B cell (primary cell): ENCODE measurements at regions not wholly inside any gene's neighbourhood (a gene's known extent, or its start where the extent isn't known, plus 50 kb on each side); places are given as distances from the start of the nearest gene placed in this dataset.

Experiments used
- ATAC-seq: fragments of 200-7000 bp; cut with Tn5 transposase; one replicate; pipeline ENCODE4 v1.10.0; 2021; ENCODE audit warnings: low read depth, mild to moderate bottlenecking, moderate number of reproducible peaks, moderate library complexity
- CTCF ChIA-PET: fragments of 350-600 bp; sonication (Branson Sonifier 250); formaldehyde crosslinking; loops from one replicate; lab custom pipeline; 2021; ENCODE audit warnings: antibody characterized with exemption, inconsistent platforms; lab: Charles Lee
- POLR2A ChIA-PET: fragments of 350-600 bp; sonication (Branson Sonifier 250); formaldehyde crosslinking; loops from one replicate; lab custom pipeline; 2021; ENCODE audit warnings: antibody characterized with exemption; lab: Charles Lee
- DNase-seq: peaks from one replicate; pipeline ENCODE4 v3.0.0; 2013
- H2AFZ ChIP-seq: 2 replicates; pipeline ENCODE4 v1.6.1; 2012; ENCODE audit warnings: mild to moderate bottlenecking, low read depth, low read length; ENCODE audit not compliant: insufficient read depth, poor library complexity, severe bottlenecking
- H3K27ac ChIP-seq, 2 donors: 1 replicate in 1 of 2; 2 replicates in 1 of 2; pipeline ENCODE4 v1.5.1; 2012 to 2013; ENCODE audit warnings: low read length in 2 of 2, mild to moderate bottlenecking in 2 of 2, moderate library complexity in 1 of 2
- H3K27me3 ChIP-seq, 4 experiments: fragments of 200-600 bp in 1 of 4; sonication (generic) in 1 of 4; replicated peaks in 1 of 4; 1 replicate in 2 of 4; 2 replicates in 2 of 4; pipeline versions ENCODE4 v1.6.1 to v1.7.0; 2013 to 2016; ENCODE audit warnings: low read length in 3 of 4, mild to moderate bottlenecking in 2 of 4, mixed read lengths in 1 of 4, moderate library complexity in 1 of 4; ENCODE audit not compliant: insufficient read depth in 4 of 4, control insufficient read depth in 3 of 4; ENCODE audit errors: control extremely low read depth in 1 of 4
- H3K36me3 ChIP-seq, 2 experiments: replicated peaks in 1 of 2; 1 replicate in 1 of 2; 2 replicates in 1 of 2; pipeline versions ENCODE4 v1.6.1 to v1.7.1; 2013; ENCODE audit warnings: low read length in 1 of 2; ENCODE audit not compliant: insufficient read depth in 2 of 2, control insufficient read depth in 1 of 2; ENCODE audit errors: control extremely low read depth in 1 of 2, extremely low read depth in 1 of 2
- H3K4me1 ChIP-seq, 2 donors: fragments of 200-600 bp in 1 of 2; sonication (generic) in 1 of 2; 1 replicate in 1 of 2; 2 replicates in 1 of 2; pipeline versions ENCODE4 v1.5.1 to v1.6.1; 2013 to 2017; ENCODE audit warnings: low read length in 2 of 2; ENCODE audit not compliant: control insufficient read depth in 2 of 2, insufficient read depth in 2 of 2
- H3K4me2 ChIP-seq: replicated peaks from 2 replicates; pipeline ENCODE3; 2012; ENCODE audit warnings: mild to moderate bottlenecking, low read depth, low read length; ENCODE audit not compliant: poor library complexity, severe bottlenecking
- H3K4me3 ChIP-seq, 5 experiments: fragments of 200-600 bp in 1 of 5; sonication (generic) in 1 of 5; 1 replicate in 3 of 5; 2 replicates in 2 of 5; pipeline versions ENCODE4 v1.5.1 to v1.7.0; 2011 to 2016; ENCODE audit warnings: low read length in 4 of 5, mild to moderate bottlenecking in 4 of 5, low read depth in 2 of 5, control low read depth in 1 of 5, moderate library complexity in 1 of 5; ENCODE audit not compliant: insufficient read depth in 1 of 5; ENCODE audit errors: control extremely low read depth in 1 of 5, extremely low read depth in 1 of 5
- H3K79me2 ChIP-seq: fragments of 200-600 bp; sonication (generic); one replicate; pipeline ENCODE4 v1.6.0; 2016; ENCODE audit warnings: low read length; ENCODE audit not compliant: control insufficient read depth, insufficient read depth
- H3K9ac ChIP-seq: fragments of 200-600 bp; sonication (generic); 2 replicates; pipeline ENCODE4 v1.6.1; 2017; ENCODE audit warnings: mild to moderate bottlenecking, low read length, moderate library complexity
- H3K9me3 ChIP-seq, 3 donors: one replicate each; pipeline versions ENCODE4 v1.6.1 to v1.7.1; 2013; ENCODE audit warnings: low read length in 2 of 3; ENCODE audit not compliant: control insufficient read depth in 2 of 3, insufficient read depth in 1 of 3; ENCODE audit errors: control extremely low read depth in 1 of 3
- H4K20me1 ChIP-seq: 2 replicates; pipeline ENCODE4 v1.6.0; 2012; ENCODE audit warnings: mild to moderate bottlenecking, low read length; ENCODE audit not compliant: insufficient read depth, control insufficient read depth, poor library complexity, severe bottlenecking
- H3K27ac Mint-ChIP-seq: one replicate; pipeline ENCODE4 v1.8.0; 2021; ENCODE audit warnings: mixed read lengths
- H3K27me3 Mint-ChIP-seq: one replicate; pipeline ENCODE4 v1.8.0; 2021; ENCODE audit warnings: mixed read lengths
- H3K4me1 Mint-ChIP-seq: one replicate; pipeline ENCODE4 v1.8.0; 2021; ENCODE audit warnings: mixed read lengths
- H3K4me3 Mint-ChIP-seq: one replicate; pipeline ENCODE4 v1.8.0; 2021; ENCODE audit warnings: mixed read lengths
- H3K9me3 Mint-ChIP-seq: one replicate; pipeline ENCODE4 v1.8.0; 2022; ENCODE audit warnings: mixed read lengths; ENCODE audit not compliant: insufficient read depth
- CTCF ChIP-seq: fragments of 200-600 bp; IDR thresholded peaks from one replicate; pipeline ENCODE4 v1.8.0; 2022; ENCODE audit warnings: antibody characterized with exemption, mild to moderate bottlenecking
- EZH2 ChIP-seq: IDR thresholded peaks from 2 replicates; pipeline ENCODE4 v1.6.1; 2012; ENCODE audit warnings: borderline replicate concordance, low read depth, mild to moderate bottlenecking, moderate library complexity, low read length; ENCODE audit not compliant: insufficient read depth, poor library complexity, severe bottlenecking
- WGBS: methylation state at CpG from one replicate; pipeline ENCODE4 v1.1.5; 2013; ENCODE audit warnings: missing lambda C conversion rate; ENCODE audit not compliant: insufficient coverage; 5-methylcytosine and 5-hydroxymethylcytosine counted together
- intact Hi-C: fragments of 100-400 bp; cut with micrococcal nuclease; formaldehyde crosslinking; loops from one replicate; pipeline ENCODE4 v1.10.0; 2022

GRCh38 chr4:45368832-45369231, 642.5 kb upstream of the GNPDA2 start:
- no peak overlapping the region for H3K9ac ChIP-seq
- no peak overlapping the region for H3K4me3 ChIP-seq
- Mint-ChIP-seq H3K4me1 (no peaks in the 10 kb centered on the region), H3K27ac (no peak overlapping the region), H3K27me3 (no peaks in the 10 kb centered on the region), H3K4me3 (no peak overlapping the region), H3K9me3 (peaks cover 6% of the 10 kb centered on the region)
- intact Hi-C loops: no loop called here
- no peak for ATAC-seq
- ChIA-PET POLR2A (no interaction called here), CTCF (no interaction called here)
- no peaks in the 10 kb centered on the region for H3K4me1 ChIP-seq
- no peaks in the 10 kb centered on the region for H4K20me1 ChIP-seq
- no peaks in the 10 kb centered on the region for H3K27me3 ChIP-seq
- no CpG with 5 or more reads among the region's 1 CpG for WGBS
- H3K36me3 ChIP-seq: no peaks in the 10 kb centered on the region
- DNase-seq: no peak
- no peak overlapping the region for H2AFZ ChIP-seq
- H3K9me3 ChIP-seq: no peaks in the 10 kb centered on the region
- no peak overlapping the region for H3K4me2 ChIP-seq
- no peak overlapping the region for H3K27ac ChIP-seq
- no peak for TF ChIP-seq EZH2
- H3K79me2 ChIP-seq: no peaks in the 10 kb centered on the region

- H3K9ac ChIP-seq: no peak overlapping the region
- Mint-ChIP-seq H3K4me3 (no peak overlapping the region), H3K27ac (no peak overlapping the region), H3K27me3 (no peaks in the 10 kb centered on the region), H3K9me3 (peaks cover 19% of the 10 kb centered on the region), H3K4me1 (no peaks in the 10 kb centered on the region)
- no peaks in the 10 kb centered on the region for H3K36me3 ChIP-seq
- H3K4me1 ChIP-seq: no peaks in the 10 kb centered on the region
- no peaks in the 10 kb centered on the region for H3K27me3 ChIP-seq
- WGBS: 92% methylated on average over 2 of the region's 3 CpGs
- no peaks in the 10 kb centered on the region for H3K79me2 ChIP-seq
- POLR2A ChIA-PET: no interaction called here
- peaks cover 0 to 7% (median 0%) of the 10 kb centered on the region in 3 donors for H3K9me3 ChIP-seq
- no peak for DNase-seq
- ATAC-seq: no peak
- H3K4me3 ChIP-seq: no peak overlapping the region
- intact Hi-C loops: no loop called here
- no peak overlapping the region for H2AFZ ChIP-seq
- H3K4me2 ChIP-seq: no peak overlapping the region
- H3K27ac ChIP-seq: no peak overlapping the region
- TF ChIP-seq CTCF (no peak), EZH2 (no peak)
- CTCF ChIA-PET: no interaction called here
- no peaks in the 10 kb centered on the region for H4K20me1 ChIP-seq
These were observed 637.6 kb upstream of the GNPDA2 start for GRCh38 chr4:45363931-45364330.
